ENCODE measurements at regions not wholly inside any gene's neighbourhood (a gene's known extent, or its start where the extent isn't known, plus 50 kb on each side); places are given as distances from the start of the nearest gene placed in this dataset.

GRCh38 chr2:13638181-13638580 lies 921.4 kb downstream of the TRIB2 start:
- TF ChIP-seq CTCF (IDR thresholded peaks at IDR 0.05), result no peak
- H3K4me1 ChIP-seq, result no peaks in the 10 kb centered on the region
- H3K27me3 ChIP-seq, result no peaks in the 10 kb centered on the region
- no peak overlapping the region for H3K4me3 ChIP-seq
- H3K36me3 ChIP-seq, result no peaks in the 10 kb centered on the region
- no peak overlapping the region for H3K27ac ChIP-seq
- H3K9me3 ChIP-seq, result peaks cover 0 to 7% of the 10 kb centered on the region in 2 donors
- no peak for DNase-seq (ENCODE audit: low spot score)

- peaks cover 0 to 7% of the 10 kb centered on the region in 2 donors for H3K9me3 ChIP-seq
- DNase-seq (ENCODE audit: low spot score), result no peak
- H3K36me3 ChIP-seq, result no peaks in the 10 kb centered on the region
- no peak for TF ChIP-seq CTCF (IDR thresholded peaks at IDR 0.05)
- no peak overlapping the region for H3K4me3 ChIP-seq
- H3K27ac ChIP-seq, result no peak overlapping the region
- no peaks in the 10 kb centered on the region for H3K27me3 ChIP-seq
- H3K4me1 ChIP-seq, result no peaks in the 10 kb centered on the region
These were observed 933.2 kb downstream of the TRIB2 start for GRCh38 chr2:13649918-13650317.

- TF ChIP-seq CTCF (IDR thresholded peaks at IDR 0.05), result no peak
- no peak for DNase-seq (ENCODE audit: low spot score)
- no peaks in the 10 kb centered on the region for H3K36me3 ChIP-seq
These were observed 933.9 kb downstream of the TRIB2 start for GRCh38 chr2:13650586-13651180.

GRCh38 chr2:13651684-13652131 lies 935.0 kb downstream of the TRIB2 start:
- Histone ChIP-seq H3K27ac (no peak overlapping the region), H3K4me1 (no peaks in the 10 kb centered on the region), H3K4me3 (no peak overlapping the region), H3K27me3 (no peaks in the 10 kb centered on the region), H3K36me3 (no peaks in the 10 kb centered on the region), H3K9me3 (peaks cover 0 to 7% of the 10 kb centered on the region in 2 donors)
- no peak for DNase-seq (ENCODE audit: low spot score)
- TF ChIP-seq CTCF (IDR thresholded peaks at IDR 0.05), result no peak

More at GRCh38 chr2:13650586-13651180, 933.9 kb downstream of the TRIB2 start:
- Histone ChIP-seq H3K4me1 (no peaks in the 10 kb centered on the region), H3K4me3 (no peak overlapping the region), H3K27ac (no peak overlapping the region), H3K27me3 (no peaks in the 10 kb centered on the region), H3K9me3 (peaks cover 0 to 7% of the 10 kb centered on the region in 2 donors)

GRCh38 chr2:13652531-13653313 lies 936.0 kb downstream of the TRIB2 start:
- TF ChIP-seq CTCF (IDR thresholded peaks at IDR 0.05), result no peak
- H3K36me3 ChIP-seq, result no peaks in the 10 kb centered on the region
- H3K9me3 ChIP-seq, result peaks cover 0 to 7% of the 10 kb centered on the region in 2 donors
- no peaks in the 10 kb centered on the region for H3K27me3 ChIP-seq
- no peak overlapping the region for H3K4me3 ChIP-seq
- no peaks in the 10 kb centered on the region for H3K4me1 ChIP-seq
- H3K27ac ChIP-seq, result no peak overlapping the region
- DNase-seq (ENCODE audit: low spot score), result no peak
